Ectodermal cell (in vitro differentiated cells): ENCODE measurements at regions not wholly inside any gene's neighbourhood (a gene's known extent, or its start where the extent isn't known, plus 50 kb on each side); places are given as distances from the start of the nearest gene placed in this dataset.
"Not testable (repeated sequence)": the region's sequence is repeated elsewhere in the genome, so short reads cannot be mapped to it uniquely, and the experiment has no call there.

Experiments used
- H3K27ac ChIP-seq: 2 replicates; pipeline ENCODE4 v1.7.0; 2013; ENCODE audit warnings: mild to moderate bottlenecking, low read depth, low read length; ENCODE audit not compliant: insufficient read depth, poor library complexity, severe bottlenecking
- H3K27me3 ChIP-seq: 2 replicates; pipeline ENCODE4 v1.7.0; 2013; ENCODE audit warnings: mild to moderate bottlenecking, low read length; ENCODE audit not compliant: insufficient read depth, control insufficient read depth, poor library complexity, severe bottlenecking
- H3K36me3 ChIP-seq: one replicate; pipeline ENCODE4 v1.7.0; 2013; ENCODE audit warnings: low read length; ENCODE audit not compliant: control insufficient read depth, insufficient read depth
- H3K4me1 ChIP-seq: one replicate; pipeline ENCODE4 v1.7.0; 2013; ENCODE audit warnings: low read length; ENCODE audit not compliant: control insufficient read depth, insufficient read depth
- H3K4me3 ChIP-seq: 2 replicates; pipeline ENCODE4 v1.7.0; 2013; ENCODE audit warnings: low read depth, low read length, control low read depth; ENCODE audit not compliant: insufficient read depth
- H3K9me3 ChIP-seq: 2 replicates; pipeline ENCODE4 v1.7.0; 2013; ENCODE audit warnings: mild to moderate bottlenecking, low read length, moderate library complexity; ENCODE audit not compliant: control insufficient read depth
- WGBS, 2 experiments: methylation state at CpG; one replicate each; pipeline ENCODE4 v1.1.7; 2013; ENCODE audit warnings: missing lambda C conversion rate in 2 of 2; 5-methylcytosine and 5-hydroxymethylcytosine counted together

GRCh38 chr10:121268363-121268762, 329.9 kb downstream of the FGFR2 start:
- 94 to 96% methylated on average over 5 of the region's 5 CpGs for WGBS, 2 experiments
- Histone ChIP-seq H3K4me1 (no peaks in the 10 kb centered on the region), H3K9me3 (no peaks in the 10 kb centered on the region), H3K27ac (no peak overlapping the region), H3K27me3 (no peaks in the 10 kb centered on the region), H3K36me3 (no peaks in the 10 kb centered on the region), H3K4me3 (no peak overlapping the region)

- no peak overlapping the region for H3K4me3 ChIP-seq
- H3K27me3 ChIP-seq = no peaks in the 10 kb centered on the region
- no peak overlapping the region for H3K27ac ChIP-seq
- H3K9me3 ChIP-seq = no peaks in the 10 kb centered on the region
- H3K4me1 ChIP-seq = no peaks in the 10 kb centered on the region
- H3K36me3 ChIP-seq = no peaks in the 10 kb centered on the region
- WGBS, 2 experiments = 86 to 93% methylated on average over 3 of the region's 4 CpGs
Observed at GRCh38 chr10:121268863-121269432, 329.3 kb downstream of the FGFR2 start.

- H3K27me3 ChIP-seq = no peaks in the 10 kb centered on the region
- WGBS, 2 experiments = 87 to 88% methylated on average over 7 of the region's 7 CpGs
- no peaks in the 10 kb centered on the region for H3K9me3 ChIP-seq
- no peaks in the 10 kb centered on the region for H3K36me3 ChIP-seq
- H3K4me1 ChIP-seq = no peaks in the 10 kb centered on the region
- H3K4me3 ChIP-seq = no peak overlapping the region
- H3K27ac ChIP-seq = no peak overlapping the region
Observed at GRCh38 chr10:121270906-121271305, 327.3 kb downstream of the FGFR2 start.

GRCh38 chr10:121276046-121276445, 322.2 kb downstream of the FGFR2 start:
- WGBS, 2 experiments = 94 to 95% methylated on average over 7 of the region's 7 CpGs
- Histone ChIP-seq H3K27me3 (no peaks in the 10 kb centered on the region), H3K27ac (no peak overlapping the region), H3K4me1 (no peaks in the 10 kb centered on the region), H3K9me3 (no peaks in the 10 kb centered on the region), H3K4me3 (no peak overlapping the region), H3K36me3 (no peaks in the 10 kb centered on the region)

- Histone ChIP-seq H3K4me1 (no peaks in the 10 kb centered on the region), H3K4me3 (no peak overlapping the region), H3K9me3 (no peaks in the 10 kb centered on the region), H3K27ac (no peak overlapping the region), H3K27me3 (no peaks in the 10 kb centered on the region), H3K36me3 (no peaks in the 10 kb centered on the region)
- 89 to 96% methylated on average over 4 of the region's 4 CpGs for WGBS, 2 experiments
Observed at GRCh38 chr10:121276822-121277221, 321.4 kb downstream of the FGFR2 start.

- not testable (repeated sequence) for H3K36me3 ChIP-seq, H3K4me1 ChIP-seq, H3K27ac ChIP-seq, H3K9me3 ChIP-seq, H3K27me3 ChIP-seq, H3K4me3 ChIP-seq
- WGBS, 2 experiments = 93 to 94% methylated on average over 3 of the region's 3 CpGs
Observed at GRCh38 chr10:121278386-121278785, 319.9 kb downstream of the FGFR2 start.

- Histone ChIP-seq H3K4me3 (no peak overlapping the region), H3K9me3 (no peaks in the 10 kb centered on the region), H3K27ac (no peak overlapping the region), H3K4me1 (peaks cover 3% of the 10 kb centered on the region), H3K36me3 (no peaks in the 10 kb centered on the region), H3K27me3 (no peaks in the 10 kb centered on the region)
- 88 to 100% methylated on average over 1 of the region's 2 CpGs for WGBS, 2 experiments
Observed at GRCh38 chr10:121281576-121281975, 316.7 kb downstream of the FGFR2 start.

GRCh38 chr10:121282264-121282663, 316.0 kb downstream of the FGFR2 start:
- Histone ChIP-seq H3K4me1 (peaks cover 3% of the 10 kb centered on the region), H3K27ac (no peak overlapping the region), H3K4me3 (no peak overlapping the region), H3K9me3 (no peaks in the 10 kb centered on the region), H3K36me3 (no peaks in the 10 kb centered on the region), H3K27me3 (no peaks in the 10 kb centered on the region)
- WGBS, 2 experiments = 97 to 100% methylated on average over 3 of the region's 3 CpGs

GRCh38 chr10:121282797-121283515, 315.3 kb downstream of the FGFR2 start:
- Histone ChIP-seq H3K4me3 (no peak overlapping the region), H3K27me3 (no peaks in the 10 kb centered on the region), H3K4me1 (peaks cover 3% of the 10 kb centered on the region), H3K9me3 (no peaks in the 10 kb centered on the region), H3K36me3 (no peaks in the 10 kb centered on the region), H3K27ac (no peak overlapping the region)
- 92 to 93% methylated on average over 7 to 10 of the region's 11 CpGs for WGBS, 2 experiments

- H3K27ac ChIP-seq = no peak overlapping the region
- H3K9me3 ChIP-seq = no peaks in the 10 kb centered on the region
- H3K27me3 ChIP-seq = no peaks in the 10 kb centered on the region
- peaks cover 18% of the 10 kb centered on the region for H3K4me1 ChIP-seq
- no peaks in the 10 kb centered on the region for H3K36me3 ChIP-seq
- no peak overlapping the region for H3K4me3 ChIP-seq
- 83 to 86% methylated on average over 3 to 4 of the region's 4 CpGs for WGBS, 2 experiments
Observed at GRCh38 chr10:121284936-121285335, 313.3 kb downstream of the FGFR2 start.
